Erythroblast (primary cell): ENCODE measurements at regions not wholly inside any gene's neighbourhood (a gene's known extent, or its start where the extent isn't known, plus 50 kb on each side); places are given as distances from the start of the nearest gene placed in this dataset.

Experiments used
- GATA1 ChIP-seq: IDR thresholded peaks from 2 replicates; pipeline ENCODE4 v1.6.1; 2011; ENCODE audit warnings: low read depth, mild to moderate bottlenecking, control low read depth, low read length, moderate library complexity
- POLR2A ChIP-seq: IDR thresholded peaks from 2 replicates; pipeline ENCODE4 v1.6.1; 2011; ENCODE audit warnings: mild to moderate bottlenecking, low read length

DNA sequence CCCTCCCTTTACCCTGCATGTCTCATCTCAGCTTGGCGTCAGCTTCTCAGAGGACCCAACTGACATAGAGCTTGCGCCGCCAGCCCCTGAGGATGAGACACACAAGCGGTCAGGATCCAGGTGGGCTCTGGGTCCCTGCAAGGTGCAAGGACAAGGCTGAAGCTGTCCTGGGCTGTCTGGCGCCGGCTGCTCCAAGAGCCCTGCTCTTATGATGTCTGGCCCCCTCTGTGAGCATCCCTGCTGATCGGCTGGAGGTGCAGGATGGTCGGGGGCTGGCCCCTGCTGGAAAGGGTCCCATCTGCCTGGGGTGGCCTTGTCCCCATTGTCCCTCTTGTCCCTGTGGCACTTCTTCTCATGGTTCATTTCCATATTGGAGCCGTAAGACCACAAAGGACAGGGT is 479.0 kb downstream of the NPHP4 start:
- TF ChIP-seq POLR2A (no peak), GATA1 (no peak)
